Common myeloid progenitor, CD34-positive (primary cell): ENCODE measurements at regions not wholly inside any gene's neighbourhood (a gene's known extent, or its start where the extent isn't known, plus 50 kb on each side); places are given as distances from the start of the nearest gene placed in this dataset.

ENCODE experiments used
- CTCF ChIA-PET: fragments of 350-600 bp; sonication (Branson Sonifier 250); formaldehyde crosslinking; loops from one replicate; lab custom pipeline; 2021; ENCODE audit warnings: antibody characterized with exemption; lab: Charles Lee
- POLR2A ChIA-PET: fragments of 350-600 bp; sonication (Branson Sonifier 250); formaldehyde crosslinking; loops from one replicate; lab custom pipeline; 2021; ENCODE audit warnings: antibody characterized with exemption; lab: Charles Lee
- DNase-seq, 3 donors: peaks; one replicate each; pipeline versions ENCODE4 v3.0.0 to v3.0.0-alpha.2; 2013
- H3K27ac ChIP-seq, 2 experiments: 1 replicate in 1 of 2; 2 replicates in 1 of 2; pipeline ENCODE4 v1.7.0; 2013; ENCODE audit warnings: inconsistent platforms in 2 of 2, low read length in 2 of 2, mild to moderate bottlenecking in 2 of 2, low read depth in 1 of 2, moderate library complexity in 1 of 2; ENCODE audit not compliant: severe bottlenecking in 2 of 2, insufficient read depth in 1 of 2, poor library complexity in 1 of 2
- H3K27me3 ChIP-seq, 5 experiments: replicated peaks in 2 of 5; 1 replicate in 3 of 5; 2 replicates in 2 of 5; pipeline versions ENCODE4 v1.6.1 to v1.7.0; 2013; ENCODE audit warnings: low read length in 4 of 5, mild to moderate bottlenecking in 2 of 5, moderate library complexity in 2 of 5, inconsistent platforms in 1 of 5; ENCODE audit not compliant: insufficient read depth in 5 of 5, control insufficient read depth in 4 of 5
- H3K36me3 ChIP-seq, 4 experiments: 1 replicate in 2 of 4; 2 replicates in 2 of 4; pipeline versions ENCODE4 v1.6.1 to v1.7.0; 2013; ENCODE audit warnings: low read length in 3 of 4, control low read depth in 1 of 4, mild to moderate bottlenecking in 1 of 4; ENCODE audit not compliant: control insufficient read depth in 4 of 4, insufficient read depth in 4 of 4
- H3K4me1 ChIP-seq, 4 experiments: 1 replicate in 3 of 4; 2 replicates in 1 of 4; pipeline versions ENCODE4 v1.6.1 to v1.7.1; 2013; ENCODE audit warnings: low read length in 3 of 4, mild to moderate bottlenecking in 3 of 4, control low read depth in 1 of 4, inconsistent platforms in 1 of 4, moderate library complexity in 1 of 4; ENCODE audit not compliant: control insufficient read depth in 4 of 4, insufficient read depth in 4 of 4; ENCODE audit errors: control extremely low read depth in 1 of 4
- H3K4me3 ChIP-seq, 7 experiments: 1 replicate in 4 of 7; 2 replicates in 3 of 7; pipeline versions ENCODE4 v1.5.1 to v1.7.0; 2013; ENCODE audit warnings: mild to moderate bottlenecking in 7 of 7, low read length in 6 of 7, moderate library complexity in 6 of 7, inconsistent platforms in 2 of 7, low read depth in 2 of 7, control low read depth in 1 of 7; ENCODE audit not compliant: insufficient read depth in 4 of 7, control insufficient read depth in 1 of 7; ENCODE audit errors: extremely low read depth in 1 of 7
- H3K9me3 ChIP-seq, 5 experiments: 1 replicate in 4 of 5; 2 replicates in 1 of 5; pipeline versions ENCODE4 v1.6.1 to v1.7.1; 2013; ENCODE audit warnings: low read length in 4 of 5, mild to moderate bottlenecking in 2 of 5, inconsistent platforms in 1 of 5, low read depth in 1 of 5, moderate library complexity in 1 of 5; ENCODE audit not compliant: control insufficient read depth in 4 of 5, insufficient read depth in 2 of 5; ENCODE audit errors: control extremely low read depth in 1 of 5
- WGBS: methylation state at CpG from one replicate; pipeline ENCODE4 v1.1.5; 2013; ENCODE audit not compliant: insufficient coverage; 5-methylcytosine and 5-hydroxymethylcytosine counted together

DNA sequence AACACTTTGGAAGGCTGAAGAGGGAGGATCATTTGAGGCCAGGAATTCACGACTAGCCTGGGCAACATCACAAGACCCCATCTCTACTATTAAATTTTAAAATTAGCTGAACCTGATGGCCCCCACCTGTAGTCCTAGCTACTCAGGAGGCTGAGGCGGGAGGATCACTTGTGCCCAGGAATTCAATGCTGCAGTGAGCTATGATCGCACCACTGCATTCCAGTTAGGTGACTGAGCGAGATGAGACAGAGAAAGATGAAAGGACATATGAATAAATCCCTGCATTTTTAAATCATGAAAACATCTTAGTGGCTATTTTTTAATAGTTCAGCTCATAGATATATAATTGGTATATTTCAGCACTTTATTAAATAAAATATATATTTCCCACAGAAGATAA lies 93.8 kb downstream of the GPR63 start:
- POLR2A ChIA-PET, result no interaction called here
- Histone ChIP-seq H3K27ac (no peak overlapping the region), H3K4me3 (no peak overlapping the region), H3K36me3 (no peaks in the 10 kb centered on the region), H3K9me3 (no peaks in the 10 kb centered on the region), H3K27me3 (peaks cover 0 to 2% (median 0%) of the 10 kb centered on the region in 5 experiments), H3K4me1 (no peaks in the 10 kb centered on the region)
- 85% methylated on average over 2 of the region's 4 CpGs for WGBS
- CTCF ChIA-PET, result no interaction called here
- DNase-seq, result no peak

DNA sequence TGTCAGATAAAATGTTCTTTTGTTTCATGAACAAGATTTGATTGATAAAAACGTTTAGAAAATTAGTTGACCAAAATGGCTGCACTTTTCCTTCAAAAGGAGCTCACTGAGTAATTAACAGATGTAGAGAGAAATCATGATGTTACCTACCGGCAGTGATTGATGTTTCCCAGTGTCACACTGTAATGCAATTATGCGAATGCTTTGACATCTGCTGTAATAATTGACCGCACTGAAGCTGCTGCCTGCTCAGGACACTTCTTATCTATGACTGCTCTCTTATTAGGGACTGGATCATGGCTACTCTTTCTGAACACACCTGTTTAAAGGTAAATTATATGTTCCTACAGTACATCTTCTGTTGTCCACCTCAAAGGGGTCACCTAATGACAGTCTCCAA lies 94.6 kb downstream of the GPR63 start:
- CTCF ChIA-PET, result interaction anchor here (0.7 kb wide), 1 partner anchor 345 kb away, joined by 3 read pairs; no protein-coding TSS in a partner anchor
- no peak for DNase-seq
- H3K4me1 ChIP-seq, result no peaks in the 10 kb centered on the region
- POLR2A ChIA-PET, result no interaction called here
- WGBS, result 66% methylated on average over 2 of the region's 4 CpGs
- H3K36me3 ChIP-seq, result no peaks in the 10 kb centered on the region
- H3K9me3 ChIP-seq, result no peaks in the 10 kb centered on the region
- H3K4me3 ChIP-seq, result no peak overlapping the region
- H3K27me3 ChIP-seq, result peaks cover 0 to 2% (median 0%) of the 10 kb centered on the region in 5 experiments
- H3K27ac ChIP-seq, result no peak overlapping the region

DNA sequence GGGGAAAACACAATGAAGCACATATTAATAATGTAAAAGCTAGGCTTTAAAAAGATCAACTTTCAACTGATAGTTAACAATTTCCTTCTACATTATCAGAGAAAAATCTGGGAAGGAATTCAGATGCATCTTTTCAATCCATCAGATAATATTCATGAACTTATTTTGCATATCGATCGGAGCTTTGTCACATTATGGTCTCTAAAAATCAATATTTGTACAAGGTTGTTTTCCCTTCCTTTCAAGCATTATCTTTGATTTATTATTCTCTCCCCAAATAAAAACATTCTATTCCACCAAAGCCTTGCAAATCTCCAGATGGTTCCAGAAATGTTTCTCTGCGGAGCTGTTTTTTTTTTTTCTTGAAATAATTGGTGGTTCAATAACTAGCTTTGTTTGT lies 101.9 kb downstream of the GPR63 start:
- no peak for DNase-seq
- Histone ChIP-seq H3K4me1 (no peaks in the 10 kb centered on the region), H3K36me3 (no peaks in the 10 kb centered on the region), H3K27me3 (peaks cover 0 to 2% (median 0%) of the 10 kb centered on the region in 5 experiments), H3K27ac (no peak overlapping the region), H3K9me3 (no peaks in the 10 kb centered on the region), H3K4me3 (no peak overlapping the region)
- ChIA-PET CTCF (no interaction called here), POLR2A (no interaction called here)
- WGBS, result 83% methylated on average over 1 of the region's 3 CpGs

DNA sequence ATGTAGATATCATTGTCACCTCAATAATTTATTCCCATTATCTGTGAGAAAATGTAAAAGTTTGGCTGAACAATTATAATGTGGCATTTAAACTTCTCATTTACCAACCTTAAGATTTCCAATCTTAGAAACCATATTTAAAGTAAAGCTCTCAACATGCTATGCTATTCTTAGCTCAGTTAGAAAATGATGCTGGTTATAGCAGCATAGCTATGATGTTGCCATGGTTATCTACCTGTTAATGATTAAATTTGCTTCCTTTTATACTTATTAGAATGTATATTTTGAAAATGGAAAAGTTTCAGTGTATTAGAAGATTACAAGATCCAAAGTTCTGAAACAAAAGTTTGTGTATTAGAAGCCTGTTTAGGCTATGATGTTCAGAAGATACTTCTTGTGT lies 110.1 kb downstream of the GPR63 start:
- POLR2A ChIA-PET, result no interaction called here
- Histone ChIP-seq H3K4me3 (no peak overlapping the region), H3K27ac (no peak overlapping the region), H3K27me3 (no peaks in the 10 kb centered on the region), H3K36me3 (no peaks in the 10 kb centered on the region), H3K4me1 (no peaks in the 10 kb centered on the region), H3K9me3 (no peaks in the 10 kb centered on the region)
- CTCF ChIA-PET, result no interaction called here
- DNase-seq, result no peak

DNA sequence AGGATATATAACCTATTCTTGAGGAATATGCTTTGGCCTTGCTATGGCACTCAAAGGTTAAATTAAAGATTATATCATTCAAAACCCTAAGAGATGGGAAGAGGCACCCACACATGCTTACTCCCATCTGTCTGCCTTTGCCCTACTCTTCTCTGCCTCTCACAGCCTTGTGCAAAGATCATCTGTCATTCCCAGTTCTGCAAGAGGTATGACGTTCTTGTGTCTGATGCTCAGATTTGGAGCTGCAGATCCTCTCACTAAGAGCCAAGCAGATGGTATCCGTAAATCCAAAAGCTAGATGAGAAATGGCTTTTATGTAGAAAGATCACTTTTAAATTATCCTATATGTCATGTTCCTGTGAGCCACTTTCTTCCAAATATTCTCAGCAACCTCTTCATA lies 112.0 kb downstream of the GPR63 start:
- ChIA-PET CTCF (no interaction called here), POLR2A (no interaction called here)
- no peak overlapping the region for H3K4me3 ChIP-seq
- WGBS, result no CpG with 5 or more reads among the region's 2 CpGs
- H3K36me3 ChIP-seq, result no peaks in the 10 kb centered on the region
- no peaks in the 10 kb centered on the region for H3K9me3 ChIP-seq
- no peak overlapping the region for H3K27ac ChIP-seq
- no peaks in the 10 kb centered on the region for H3K27me3 ChIP-seq
- H3K4me1 ChIP-seq, result no peaks in the 10 kb centered on the region
- DNase-seq, result no peak

DNA sequence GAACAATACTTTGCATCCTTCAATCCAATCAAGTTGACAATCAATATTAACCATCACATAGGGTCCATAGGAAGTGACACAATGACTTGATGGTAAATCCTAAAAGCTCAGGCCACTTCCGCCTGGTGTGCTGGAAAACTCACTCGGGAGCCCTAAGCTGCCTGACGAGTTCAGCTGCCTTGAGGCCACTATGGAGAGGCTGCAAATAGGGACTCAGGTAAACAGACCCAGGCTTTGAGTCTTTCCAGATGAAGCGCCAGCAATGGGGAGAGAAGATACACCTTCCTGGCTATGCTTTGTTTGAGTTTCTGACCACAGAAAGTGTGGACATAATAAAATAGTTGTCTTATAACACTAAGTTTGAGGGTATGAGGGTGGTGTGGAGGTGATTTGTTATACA lies 112.6 kb downstream of the GPR63 start:
- POLR2A ChIA-PET, result no interaction called here
- no peak for DNase-seq
- 80% methylated on average over 3 of the region's 4 CpGs for WGBS
- Histone ChIP-seq H3K36me3 (no peaks in the 10 kb centered on the region), H3K9me3 (no peaks in the 10 kb centered on the region), H3K27ac (no peak overlapping the region), H3K4me3 (no peak overlapping the region), H3K27me3 (no peaks in the 10 kb centered on the region), H3K4me1 (no peaks in the 10 kb centered on the region)
- CTCF ChIA-PET, result no interaction called here

DNA sequence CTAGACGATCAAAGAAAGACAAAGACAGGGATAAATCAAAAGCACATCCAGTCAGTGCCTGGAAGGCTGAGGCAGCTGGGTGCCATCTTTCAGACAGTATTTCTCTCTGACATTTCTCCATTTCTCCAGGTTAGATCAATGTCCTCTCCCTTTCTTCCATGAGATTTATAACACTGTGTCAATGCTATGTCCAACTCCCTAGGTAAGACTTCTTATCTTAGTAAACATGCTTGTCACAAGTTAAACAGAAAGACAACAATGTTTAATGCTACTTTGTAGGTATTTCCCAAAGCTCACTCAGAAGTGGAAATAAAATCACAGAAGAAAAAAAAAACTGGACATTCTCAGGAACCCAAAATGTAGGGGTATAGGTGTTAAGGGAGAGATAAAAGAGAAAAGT lies 113.9 kb downstream of the GPR63 start:
- ChIA-PET CTCF (no interaction called here), POLR2A (no interaction called here)
- Histone ChIP-seq H3K27ac (no peak overlapping the region), H3K4me1 (no peaks in the 10 kb centered on the region), H3K36me3 (no peaks in the 10 kb centered on the region), H3K27me3 (no peaks in the 10 kb centered on the region), H3K9me3 (no peaks in the 10 kb centered on the region), H3K4me3 (no peak overlapping the region)
- 100% methylated on average over 1 of the region's 1 CpG for WGBS
- no peak for DNase-seq
